ENCODE measurements at regions not wholly inside any gene's neighbourhood (a gene's known extent, or its start where the extent isn't known, plus 50 kb on each side); places are given as distances from the start of the nearest gene placed in this dataset.
"Not testable (repeated sequence)": the region's sequence is repeated elsewhere in the genome, so short reads cannot be mapped to it uniquely, and the experiment has no call there.

DNA sequence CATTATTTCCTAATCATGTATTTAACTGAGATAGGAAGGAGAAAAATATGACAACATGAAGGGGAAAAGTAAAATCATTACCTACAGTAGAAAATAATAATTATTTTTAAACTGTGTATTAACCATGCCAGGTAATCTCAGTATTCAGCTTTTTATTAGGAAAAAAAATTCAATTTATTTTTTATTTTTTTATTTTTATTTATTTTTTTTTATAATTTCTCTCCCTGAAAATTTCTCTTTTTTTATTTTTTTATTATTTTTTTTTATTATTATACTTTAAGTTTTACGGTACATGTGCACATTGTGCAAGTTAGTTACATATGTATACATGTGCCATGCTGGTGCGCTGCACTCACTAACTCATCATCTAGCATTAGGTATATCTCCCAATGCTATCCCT is 271.3 kb upstream of the LRRTM4 start:
- TF ChIP-seq, protein P1, sequence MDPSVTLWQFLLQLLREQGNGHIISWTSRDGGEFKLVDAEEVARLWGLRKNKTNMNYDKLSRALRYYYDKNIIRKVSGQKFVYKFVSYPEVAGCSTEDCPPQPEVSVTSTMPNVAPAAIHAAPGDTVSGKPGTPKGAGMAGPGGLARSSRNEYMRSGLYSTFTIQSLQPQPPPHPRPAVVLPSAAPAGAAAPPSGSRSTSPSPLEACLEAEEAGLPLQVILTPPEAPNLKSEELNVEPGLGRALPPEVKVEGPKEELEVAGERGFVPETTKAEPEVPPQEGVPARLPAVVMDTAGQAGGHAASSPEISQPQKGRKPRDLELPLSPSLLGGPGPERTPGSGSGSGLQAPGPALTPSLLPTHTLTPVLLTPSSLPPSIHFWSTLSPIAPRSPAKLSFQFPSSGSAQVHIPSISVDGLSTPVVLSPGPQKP (IDR thresholded peaks at IDR 0.05; ENCODE audit: borderline replicate concordance, low read depth, low read length): not testable (repeated sequence)
- TF ChIP-seq, protein P2, sequence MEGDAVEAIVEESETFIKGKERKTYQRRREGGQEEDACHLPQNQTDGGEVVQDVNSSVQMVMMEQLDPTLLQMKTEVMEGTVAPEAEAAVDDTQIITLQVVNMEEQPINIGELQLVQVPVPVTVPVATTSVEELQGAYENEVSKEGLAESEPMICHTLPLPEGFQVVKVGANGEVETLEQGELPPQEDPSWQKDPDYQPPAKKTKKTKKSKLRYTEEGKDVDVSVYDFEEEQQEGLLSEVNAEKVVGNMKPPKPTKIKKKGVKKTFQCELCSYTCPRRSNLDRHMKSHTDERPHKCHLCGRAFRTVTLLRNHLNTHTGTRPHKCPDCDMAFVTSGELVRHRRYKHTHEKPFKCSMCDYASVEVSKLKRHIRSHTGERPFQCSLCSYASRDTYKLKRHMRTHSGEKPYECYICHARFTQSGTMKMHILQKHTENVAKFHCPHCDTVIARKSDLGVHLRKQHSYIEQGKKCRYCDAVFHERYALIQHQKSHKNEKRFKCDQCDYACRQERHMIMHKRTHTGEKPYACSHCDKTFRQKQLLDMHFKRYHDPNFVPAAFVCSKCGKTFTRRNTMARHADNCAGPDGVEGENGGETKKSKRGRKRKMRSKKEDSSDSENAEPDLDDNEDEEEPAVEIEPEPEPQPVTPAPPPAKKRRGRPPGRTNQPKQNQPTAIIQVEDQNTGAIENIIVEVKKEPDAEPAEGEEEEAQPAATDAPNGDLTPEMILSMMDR (conservative IDR thresholded peaks at IDR 0.05; ENCODE audit: low read depth, low read length): not testable (repeated sequence)
- TF ChIP-seq CEBPB (IDR thresholded peaks at IDR 0.05; ENCODE audit: low read depth, low read length); POLR2A (IDR thresholded peaks at IDR 0.05; ENCODE audit: low read depth, low read length); CHD1 (IDR thresholded peaks at IDR 0.05; ENCODE audit: low read depth, low read length); FOS (IDR thresholded peaks at IDR 0.05; ENCODE audit: low read depth, low read length); MXI1 (IDR thresholded peaks at IDR 0.05; ENCODE audit: borderline replicate concordance, low read depth, low read length); BHLHE40 (IDR thresholded peaks at IDR 0.05; ENCODE audit: low read depth, low read length): not testable (repeated sequence)

All from IMR-90 (cell line).